Stimulated activated naive B cell treated with anti-CD40 and anti-IgM and Interleukin-4, amounts not matched to agents 10 μg/mL and 1 μg/mL and 100 μg/mL, for 72 hours (primary cell): ENCODE measurements at regions not wholly inside any gene's neighbourhood (a gene's known extent, or its start where the extent isn't known, plus 50 kb on each side); places are given as distances from the start of the nearest gene placed in this dataset.
"Not testable (repeated sequence)": the region's sequence is repeated elsewhere in the genome, so short reads cannot be mapped to it uniquely, and the experiment has no call there.

Source experiments
- ATAC-seq, 2 donors: fragments of 150-1000 bp; cut with Tn5 transposase; replicated peaks; 2 replicates each; pipeline ENCODE4 v1.10.0; 2021; ENCODE audit warnings: moderate library complexity in 1 of 2
- DNase-seq: peaks from one replicate; pipeline ENCODE4 v3.0.0; 2021
- H3K27ac Mint-ChIP-seq: one replicate; pipeline ENCODE4 v1.8.0; 2022; ENCODE audit warnings: mild to moderate bottlenecking, mixed read lengths
- H3K27me3 Mint-ChIP-seq, 2 donors: one replicate each; pipeline ENCODE4 v1.8.0; 2022; ENCODE audit warnings: mixed read lengths in 2 of 2
- H3K36me3 Mint-ChIP-seq, 2 donors: one replicate each; pipeline ENCODE4 v1.8.0; 2022; ENCODE audit warnings: mixed read lengths in 2 of 2, mild to moderate bottlenecking in 1 of 2
- H3K4me1 Mint-ChIP-seq, 2 donors: one replicate each; pipeline ENCODE4 v1.8.0; 2022; ENCODE audit warnings: mixed read lengths in 2 of 2, mild to moderate bottlenecking in 1 of 2
- H3K4me3 Mint-ChIP-seq, 2 donors: one replicate each; pipeline ENCODE4 v1.8.0; 2022; ENCODE audit warnings: mild to moderate bottlenecking in 2 of 2, mixed read lengths in 2 of 2, moderate library complexity in 1 of 2
- H3K9me3 Mint-ChIP-seq, 2 donors: one replicate each; pipeline ENCODE4 v1.8.0; 2022; ENCODE audit warnings: mixed read lengths in 2 of 2, mild to moderate bottlenecking in 1 of 2

DNA sequence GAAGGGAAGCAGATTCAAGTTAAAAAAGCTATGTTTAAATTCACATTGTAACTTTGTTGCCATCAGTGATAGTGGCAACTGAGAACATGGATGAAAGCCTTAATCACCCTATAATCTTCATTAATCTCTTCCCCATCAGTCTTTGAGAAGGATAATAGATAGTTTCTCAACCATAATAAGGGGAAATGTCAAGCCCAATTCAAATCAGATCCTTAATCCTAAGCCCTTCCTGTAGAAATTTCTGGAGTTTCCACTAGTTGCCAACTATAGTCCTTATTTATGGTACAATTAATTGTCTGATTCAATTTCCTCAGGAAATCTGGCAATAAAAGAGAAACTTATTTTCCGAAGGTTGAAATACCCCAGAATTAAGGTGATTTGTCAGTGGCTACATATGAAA lies 431.8 kb downstream of the ZWINT start:
- Mint-ChIP-seq H3K27ac (no peak overlapping the region), H3K4me1 (no peaks in the 10 kb centered on the region), H3K9me3 (no peaks in the 10 kb centered on the region), H3K27me3 (no peaks in the 10 kb centered on the region), H3K4me3 (no peak overlapping the region), H3K36me3 (no peaks in the 10 kb centered on the region)
- no peak for ATAC-seq
- DNase-seq: no peak

GRCh38 chr10:55899472-55900147 lies 461.4 kb downstream of the ZWINT start:
- H3K36me3 Mint-ChIP-seq, H3K4me1 Mint-ChIP-seq, H3K4me3 Mint-ChIP-seq, H3K9me3 Mint-ChIP-seq, H3K27me3 Mint-ChIP-seq, ATAC-seq, H3K27ac Mint-ChIP-seq, DNase-seq: not testable (repeated sequence)

DNA sequence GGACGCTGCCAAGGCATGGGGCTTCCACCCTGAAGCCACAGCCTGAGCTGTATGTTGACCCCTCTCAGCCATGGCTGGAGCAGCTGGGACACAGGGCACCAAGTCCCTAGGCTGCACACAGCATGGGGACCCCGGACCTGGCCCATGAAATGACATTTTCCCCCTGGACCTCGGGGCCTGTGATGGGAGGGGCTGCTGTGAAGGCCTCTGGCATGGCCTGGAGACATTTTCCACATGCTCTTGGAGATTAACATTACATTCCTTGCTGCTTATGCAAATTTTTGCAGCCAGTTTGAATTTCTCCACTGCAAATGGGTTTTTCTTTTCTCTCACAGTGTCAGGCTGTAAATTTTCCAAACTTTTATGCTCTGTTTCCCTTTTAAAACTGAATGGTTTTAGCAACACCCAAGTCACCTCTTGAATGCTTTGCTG lies 463.6 kb downstream of the ZWINT start:
- Mint-ChIP-seq H3K36me3 (no peaks in the 10 kb centered on the region), H3K27me3 (no peaks in the 10 kb centered on the region), H3K27ac (no peak overlapping the region), H3K4me1 (no peaks in the 10 kb centered on the region), H3K9me3 (no peaks in the 10 kb centered on the region), H3K4me3 (no peak overlapping the region)
- DNase-seq: no peak
- no peak for ATAC-seq

DNA sequence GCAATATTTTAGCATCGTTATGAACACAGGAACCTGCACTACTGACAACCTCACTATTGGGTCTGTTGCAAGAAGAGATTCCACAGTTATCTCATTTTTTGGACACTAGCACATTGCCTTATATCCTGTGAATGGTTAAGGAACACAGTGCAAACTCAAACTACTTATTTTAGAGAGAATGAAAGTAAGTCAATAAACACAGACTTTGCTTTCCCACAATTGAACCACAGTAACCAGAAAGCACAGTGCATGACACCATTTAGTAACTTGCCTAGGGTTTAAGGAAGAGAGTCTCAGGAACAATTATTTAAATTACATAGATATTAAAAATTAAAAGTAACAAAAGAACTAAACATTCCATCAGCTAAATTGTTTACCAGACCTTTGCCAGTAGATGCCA lies 468.8 kb downstream of the ZWINT start:
- H3K9me3 Mint-ChIP-seq: no peaks in the 10 kb centered on the region
- H3K4me1 Mint-ChIP-seq: no peaks in the 10 kb centered on the region
- no peak overlapping the region for H3K4me3 Mint-ChIP-seq
- ATAC-seq: no peak
- H3K36me3 Mint-ChIP-seq: no peaks in the 10 kb centered on the region
- no peak for DNase-seq
- H3K27ac Mint-ChIP-seq: no peak overlapping the region
- no peaks in the 10 kb centered on the region for H3K27me3 Mint-ChIP-seq

DNA sequence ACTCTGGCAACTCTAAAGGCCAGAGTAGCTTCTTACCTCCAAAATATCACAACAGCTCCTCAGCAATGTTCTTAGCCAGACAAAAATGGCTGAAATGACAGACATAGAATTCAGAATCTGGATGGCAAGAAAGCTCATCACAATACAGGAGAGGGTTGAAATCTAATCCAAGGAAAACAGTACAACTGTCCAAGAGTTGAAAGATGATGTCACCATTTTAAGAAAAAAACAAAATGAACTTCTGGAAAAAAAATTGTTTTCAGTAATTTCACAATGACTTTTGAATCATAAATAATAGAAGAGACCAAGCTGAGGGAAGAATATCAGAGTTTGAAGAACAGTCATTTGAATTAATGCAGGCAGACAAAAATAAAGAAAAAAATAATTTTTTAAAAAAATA lies 479.5 kb downstream of the ZWINT start:
- Mint-ChIP-seq H3K4me3 (no peak overlapping the region), H3K27me3 (no peaks in the 10 kb centered on the region), H3K27ac (no peak overlapping the region), H3K36me3 (no peaks in the 10 kb centered on the region), H3K4me1 (no peaks in the 10 kb centered on the region), H3K9me3 (peaks cover 0 to 4% of the 10 kb centered on the region in 2 donors)
- ATAC-seq (no peak), DNase-seq (no peak)

DNA sequence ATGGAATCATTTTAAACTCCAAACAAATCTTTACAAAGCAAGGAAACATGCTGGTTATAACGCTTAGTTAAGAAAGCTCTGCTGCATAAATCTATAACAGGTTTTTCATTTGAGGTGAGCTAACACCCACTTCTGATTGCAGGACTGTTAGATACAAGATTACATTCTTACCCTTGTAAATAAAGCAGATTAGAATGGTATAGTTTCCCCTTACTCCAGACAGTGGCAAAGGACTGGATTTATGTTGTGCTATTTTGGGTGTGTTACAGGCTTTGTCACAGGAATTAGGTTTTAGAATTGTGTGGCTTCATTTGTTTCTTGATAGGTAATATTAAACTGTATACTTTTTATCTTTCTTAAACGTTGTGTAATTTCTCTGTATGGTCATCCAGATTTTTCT lies 487.6 kb downstream of the ZWINT start:
- Mint-ChIP-seq H3K9me3 (no peaks in the 10 kb centered on the region), H3K27me3 (no peaks in the 10 kb centered on the region), H3K36me3 (no peaks in the 10 kb centered on the region), H3K4me1 (no peaks in the 10 kb centered on the region), H3K27ac (no peak overlapping the region), H3K4me3 (no peak overlapping the region)
- DNase-seq (no peak), ATAC-seq (no peak)

- Mint-ChIP-seq H3K4me3 (no peak overlapping the region), H3K27ac (no peak overlapping the region), H3K9me3 (no peaks in the 10 kb centered on the region), H3K4me1 (no peaks in the 10 kb centered on the region), H3K36me3 (no peaks in the 10 kb centered on the region), H3K27me3 (no peaks in the 10 kb centered on the region)
- DNase-seq (no peak), ATAC-seq (no peak)
Observed at GRCh38 chr10:55870186-55870585, 490.9 kb downstream of the ZWINT start.

- no peaks in the 10 kb centered on the region for H3K36me3 Mint-ChIP-seq
- no peak for ATAC-seq
- H3K27me3 Mint-ChIP-seq: no peaks in the 10 kb centered on the region
- H3K9me3 Mint-ChIP-seq: no peaks in the 10 kb centered on the region
- no peak overlapping the region for H3K4me3 Mint-ChIP-seq
- no peak overlapping the region for H3K27ac Mint-ChIP-seq
- H3K4me1 Mint-ChIP-seq: no peaks in the 10 kb centered on the region
- no peak for DNase-seq
Observed at GRCh38 chr10:55867848-55868247, 493.2 kb downstream of the ZWINT start.

GRCh38 chr10:55858730-55859129 lies 502.3 kb downstream of the ZWINT start:
- Mint-ChIP-seq H3K36me3 (no peaks in the 10 kb centered on the region), H3K27me3 (no peaks in the 10 kb centered on the region), H3K9me3 (peaks cover 0 to 7% of the 10 kb centered on the region in 2 donors), H3K27ac (no peak overlapping the region), H3K4me1 (no peaks in the 10 kb centered on the region), H3K4me3 (no peak overlapping the region)
- ATAC-seq (no peak), DNase-seq (no peak)

- no peaks in the 10 kb centered on the region for H3K27me3 Mint-ChIP-seq
- no peaks in the 10 kb centered on the region for H3K4me1 Mint-ChIP-seq
- DNase-seq (no peak), ATAC-seq (no peak)
- no peaks in the 10 kb centered on the region for H3K36me3 Mint-ChIP-seq
- H3K9me3 Mint-ChIP-seq: no peaks in the 10 kb centered on the region
- no peak overlapping the region for H3K4me3 Mint-ChIP-seq
- no peak overlapping the region for H3K27ac Mint-ChIP-seq
Observed at GRCh38 chr10:55852900-55853299, 508.2 kb downstream of the ZWINT start.

DNA sequence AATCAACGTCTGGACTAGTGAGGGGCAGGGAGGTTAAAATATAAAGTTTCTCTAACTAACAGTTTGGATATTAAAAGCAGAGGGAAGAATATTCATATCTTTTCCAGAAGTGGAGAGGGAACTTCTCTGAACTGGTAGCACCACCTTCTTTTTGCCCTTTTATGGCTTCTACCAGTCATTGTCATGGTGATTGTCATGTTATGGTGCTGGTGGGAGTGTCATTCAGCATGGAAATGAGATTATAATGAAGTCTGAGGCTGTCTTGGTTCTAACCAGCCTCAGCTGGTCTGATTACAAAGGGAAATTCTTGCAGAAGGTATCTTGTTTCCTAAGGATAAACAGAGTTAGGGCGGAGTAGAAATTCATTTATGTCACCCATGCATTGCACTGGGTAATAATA lies 523.8 kb downstream of the ZWINT start:
- no peaks in the 10 kb centered on the region for H3K4me1 Mint-ChIP-seq
- no peaks in the 10 kb centered on the region for H3K27me3 Mint-ChIP-seq
- no peak for DNase-seq
- H3K27ac Mint-ChIP-seq: no peak overlapping the region
- H3K36me3 Mint-ChIP-seq: no peaks in the 10 kb centered on the region
- no peak overlapping the region for H3K4me3 Mint-ChIP-seq
- no peak for ATAC-seq
- H3K9me3 Mint-ChIP-seq: no peaks in the 10 kb centered on the region

- no peaks in the 10 kb centered on the region for H3K4me1 Mint-ChIP-seq
Observed at GRCh38 chr10:55822096-55822495, 539.0 kb downstream of the ZWINT start.

DNA sequence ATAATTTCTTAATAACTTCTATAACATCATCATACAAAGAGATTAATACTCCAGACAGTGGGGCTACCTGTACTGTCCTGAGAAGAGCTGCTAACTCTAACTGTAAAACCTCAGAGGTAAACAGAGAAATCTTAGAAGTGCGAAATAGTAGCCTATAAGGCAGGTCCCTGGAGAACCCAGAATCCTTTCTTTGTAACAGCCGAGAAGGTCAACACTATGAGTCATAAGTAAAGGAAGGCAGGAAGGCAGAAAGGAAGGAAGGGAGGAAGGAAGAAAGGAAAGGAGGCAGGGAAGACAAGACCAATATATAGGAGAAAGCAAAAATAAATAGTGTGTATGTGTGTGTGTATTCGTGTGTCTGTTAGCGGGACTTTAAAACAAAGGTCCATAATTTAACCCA lies 540.6 kb downstream of the ZWINT start:
- H3K4me1 Mint-ChIP-seq: no peaks in the 10 kb centered on the region

More at GRCh38 chr10:55822096-55822495, 539.0 kb downstream of the ZWINT start:
- H3K27me3 Mint-ChIP-seq: no peaks in the 10 kb centered on the region
- DNase-seq (no peak), ATAC-seq (no peak)
- H3K9me3 Mint-ChIP-seq: peaks cover 9 to 10% of the 10 kb centered on the region in 2 donors
- H3K4me3 Mint-ChIP-seq: no peak overlapping the region
- H3K36me3 Mint-ChIP-seq: no peaks in the 10 kb centered on the region
- no peak overlapping the region for H3K27ac Mint-ChIP-seq

DNA sequence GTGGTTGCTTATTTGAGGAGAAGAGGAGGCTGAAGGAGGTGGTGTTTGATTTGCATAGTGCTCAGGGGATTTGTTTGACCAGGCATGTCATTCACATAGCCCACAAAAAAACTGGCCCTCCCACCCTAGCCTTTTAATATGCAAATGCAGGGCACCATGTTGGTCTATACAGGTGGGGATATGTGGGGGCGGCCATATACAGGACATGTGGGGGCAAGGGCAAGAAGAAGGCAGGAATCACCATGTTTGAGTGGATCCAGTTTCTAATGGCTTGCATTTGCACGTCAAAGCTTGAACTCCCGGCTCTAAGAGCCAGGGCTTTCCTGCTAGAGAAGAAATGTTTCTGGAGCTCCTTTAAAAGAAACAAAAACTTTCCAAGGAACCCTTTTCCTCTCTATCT lies 541.0 kb downstream of the ZWINT start:
- Mint-ChIP-seq H3K4me3 (no peak overlapping the region), H3K36me3 (no peaks in the 10 kb centered on the region), H3K27ac (no peak overlapping the region), H3K27me3 (no peaks in the 10 kb centered on the region), H3K9me3 (peaks cover 7 to 9% of the 10 kb centered on the region in 2 donors), H3K4me1 (no peaks in the 10 kb centered on the region)
- DNase-seq: no peak
- no peak for ATAC-seq

More for the DNA sequence above, 540.6 kb downstream of the ZWINT start:
- ATAC-seq (no peak), DNase-seq (no peak)
- Mint-ChIP-seq H3K27ac (no peak overlapping the region), H3K4me3 (no peak overlapping the region), H3K9me3 (peaks cover 9 to 10% of the 10 kb centered on the region in 2 donors), H3K36me3 (no peaks in the 10 kb centered on the region), H3K27me3 (no peaks in the 10 kb centered on the region)

DNA sequence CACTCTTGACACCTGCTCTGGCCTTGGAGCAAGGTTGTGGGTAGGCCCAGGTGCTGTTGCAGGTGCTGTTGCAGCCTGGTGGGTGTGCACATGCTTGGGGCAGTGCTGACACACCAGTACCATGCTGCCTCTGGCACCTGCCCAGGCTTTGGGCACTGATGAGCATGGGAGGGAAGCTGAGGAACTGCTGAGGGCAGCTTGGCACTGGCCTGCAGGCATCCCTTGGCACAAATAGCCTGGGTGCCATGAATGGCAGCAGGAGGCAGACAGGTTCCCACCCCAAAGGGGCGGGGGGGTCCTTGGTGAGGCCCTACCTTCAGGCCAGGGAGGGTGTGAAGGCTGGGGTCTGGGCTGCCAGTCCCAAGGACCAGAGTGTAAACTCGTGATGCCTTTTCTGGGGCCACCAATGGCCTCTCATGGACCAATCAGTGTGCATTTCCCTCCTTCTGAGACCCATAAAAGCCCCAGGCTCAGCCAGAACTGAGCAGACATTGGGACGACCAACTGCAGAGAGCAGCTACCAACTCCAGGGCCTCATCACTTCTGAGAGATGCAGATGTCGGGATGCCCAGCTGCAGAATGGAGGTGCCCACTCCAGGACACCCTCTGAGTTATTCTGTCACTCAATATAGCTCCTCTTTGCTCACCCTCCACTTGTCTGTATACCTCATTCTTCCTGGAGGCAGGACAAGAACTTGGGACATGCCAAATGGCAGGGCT lies 547.4 kb downstream of the ZWINT start:
- peaks cover 0 to 2% of the 10 kb centered on the region in 2 donors for H3K9me3 Mint-ChIP-seq

More for the DNA sequence above, 547.4 kb downstream of the ZWINT start:
- peak in 1 of 2 donors; percentile 14 for ATAC-seq
- H3K4me3 Mint-ChIP-seq: no peak overlapping the region
- no peaks in the 10 kb centered on the region for H3K4me1 Mint-ChIP-seq
- DNase-seq: no peak
- H3K27ac Mint-ChIP-seq: no peak overlapping the region
- H3K27me3 Mint-ChIP-seq: no peaks in the 10 kb centered on the region
- no peaks in the 10 kb centered on the region for H3K36me3 Mint-ChIP-seq
